Kidney (tissue), 10 donors: ENCODE measurements at regions not wholly inside any gene's neighbourhood (a gene's known extent, or its start where the extent isn't known, plus 50 kb on each side); places are given as distances from the start of the nearest gene placed in this dataset.
A peak's percentile ranks its signal among the peaks of the same experiment; 100 is the strongest.
"Not testable (repeated sequence)": the region's sequence is repeated elsewhere in the genome, so short reads cannot be mapped to it uniquely, and the experiment has no call there.

Experiments
- DNase-seq, 5 donors: peaks; one replicate each; pipeline ENCODE4 v3.0.0-alpha.2; 2013 to 2020
- FAIRE-seq: peaks from 2 replicates; lab custom pipeline; 2012; peaks lifted over from hg19 to GRCh38; lab: Jason Lieb, UNC
- H3K27ac ChIP-seq, 2 donors: one replicate each; pipeline ENCODE4 v1.7.0; 2013; ENCODE audit warnings: low read depth in 2 of 2, low read length in 2 of 2, inconsistent platforms in 1 of 2
- H3K27me3 ChIP-seq: one replicate; pipeline ENCODE4 v1.7.1; 2013; ENCODE audit warnings: low read length, inconsistent platforms; ENCODE audit not compliant: control insufficient read depth, insufficient read depth
- H3K36me3 ChIP-seq, 3 donors: one replicate each; pipeline versions ENCODE4 v1.7.0 to v1.7.1; 2013; ENCODE audit warnings: low read length in 3 of 3, control low read depth in 1 of 3, inconsistent platforms in 1 of 3; ENCODE audit not compliant: insufficient read depth in 3 of 3, control insufficient read depth in 2 of 3
- H3K4me1 ChIP-seq, 3 donors: one replicate each; pipeline versions ENCODE4 v1.7.0 to v1.7.1; 2013; ENCODE audit warnings: low read length in 3 of 3, inconsistent platforms in 1 of 3, low read depth in 1 of 3; ENCODE audit not compliant: control insufficient read depth in 2 of 3, insufficient read depth in 2 of 3
- H3K4me3 ChIP-seq, 3 donors: one replicate each; pipeline versions ENCODE4 v1.7.0 to v1.8.1; 2013; ENCODE audit warnings: low read length in 3 of 3, control low read depth in 1 of 3, inconsistent platforms in 1 of 3
- H3K9ac ChIP-seq, 3 donors: one replicate each; pipeline versions ENCODE4 v1.7.0 to v1.7.1; 2013; ENCODE audit warnings: low read length in 3 of 3, control low read depth in 1 of 3, inconsistent platforms in 1 of 3
- H3K9me3 ChIP-seq, 3 donors: one replicate each; pipeline versions ENCODE4 v1.7.0 to v1.7.1; 2013; ENCODE audit warnings: low read length in 3 of 3, control low read depth in 1 of 3, inconsistent platforms in 1 of 3; ENCODE audit not compliant: control insufficient read depth in 2 of 3, insufficient read depth in 1 of 3
- intact Hi-C: fragments of 100-400 bp; cut with DNase I; formaldehyde crosslinking; loops from one replicate; pipeline ENCODE4 v1.11.1; 2022
- donor health status: control.
- donor health status: control.
- donor health status: DM: yes; HTN: yes; CAD: no.
- donor health status: Normal renal cell carcinoma (clear cell type).

DNA sequence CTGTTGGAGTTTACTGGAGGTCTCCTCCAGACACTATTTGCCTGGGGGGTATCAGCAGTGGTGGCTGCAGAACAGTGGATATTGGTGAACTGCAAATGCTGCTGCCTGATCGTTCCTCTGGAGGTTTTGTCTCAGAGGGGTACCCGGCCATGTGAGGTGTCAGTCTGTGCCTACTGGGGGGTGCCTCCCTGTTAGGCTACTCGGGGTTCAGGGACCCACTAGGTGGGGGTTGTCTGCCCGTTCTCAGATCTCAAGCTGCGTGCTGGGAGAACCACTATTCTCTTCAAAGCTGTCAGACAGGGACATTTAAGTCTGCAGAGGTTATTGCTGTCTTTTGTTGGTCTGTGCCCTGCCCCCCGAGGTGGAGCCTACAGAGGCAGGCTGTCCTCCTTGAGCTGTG lies 1333.1 kb upstream of the TPTE start:
- H3K9ac ChIP-seq, FAIRE-seq, H3K27me3 ChIP-seq, H3K4me3 ChIP-seq, H3K27ac ChIP-seq, H3K9me3 ChIP-seq, intact Hi-C loops, H3K36me3 ChIP-seq, H3K4me1 ChIP-seq: not testable (repeated sequence)
- DNase-seq = peak in 1 of 5 donors; percentile 22
